ENCODE measurements at regions not wholly inside any gene's neighbourhood (a gene's known extent, or its start where the extent isn't known, plus 50 kb on each side); places are given as distances from the start of the nearest gene placed in this dataset.

DNA sequence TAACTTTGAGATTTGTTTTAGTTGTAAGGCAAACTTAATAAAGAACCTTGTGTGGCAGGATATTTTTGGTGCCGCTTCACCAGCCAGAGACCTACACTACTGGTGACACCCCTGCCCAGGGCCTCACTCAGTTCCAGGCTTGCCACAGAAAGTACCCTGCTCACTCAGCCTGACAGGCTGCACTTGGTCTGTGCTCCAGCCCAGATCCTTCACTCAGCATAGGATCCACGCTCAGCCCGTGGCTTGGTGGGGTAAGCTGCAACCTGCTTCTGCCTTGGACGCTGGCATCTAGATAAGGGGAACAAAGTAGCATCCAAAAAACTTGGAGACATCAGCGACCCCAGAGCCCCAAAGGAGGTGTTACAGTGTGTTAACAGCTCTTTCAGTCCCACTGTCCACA is 825.5 kb downstream of the EPHA3 start:
- TF ChIP-seq, protein P1, sequence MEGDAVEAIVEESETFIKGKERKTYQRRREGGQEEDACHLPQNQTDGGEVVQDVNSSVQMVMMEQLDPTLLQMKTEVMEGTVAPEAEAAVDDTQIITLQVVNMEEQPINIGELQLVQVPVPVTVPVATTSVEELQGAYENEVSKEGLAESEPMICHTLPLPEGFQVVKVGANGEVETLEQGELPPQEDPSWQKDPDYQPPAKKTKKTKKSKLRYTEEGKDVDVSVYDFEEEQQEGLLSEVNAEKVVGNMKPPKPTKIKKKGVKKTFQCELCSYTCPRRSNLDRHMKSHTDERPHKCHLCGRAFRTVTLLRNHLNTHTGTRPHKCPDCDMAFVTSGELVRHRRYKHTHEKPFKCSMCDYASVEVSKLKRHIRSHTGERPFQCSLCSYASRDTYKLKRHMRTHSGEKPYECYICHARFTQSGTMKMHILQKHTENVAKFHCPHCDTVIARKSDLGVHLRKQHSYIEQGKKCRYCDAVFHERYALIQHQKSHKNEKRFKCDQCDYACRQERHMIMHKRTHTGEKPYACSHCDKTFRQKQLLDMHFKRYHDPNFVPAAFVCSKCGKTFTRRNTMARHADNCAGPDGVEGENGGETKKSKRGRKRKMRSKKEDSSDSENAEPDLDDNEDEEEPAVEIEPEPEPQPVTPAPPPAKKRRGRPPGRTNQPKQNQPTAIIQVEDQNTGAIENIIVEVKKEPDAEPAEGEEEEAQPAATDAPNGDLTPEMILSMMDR (IDR thresholded peaks at IDR 0.05): no peak
- no peak for TF ChIP-seq POLR2A (IDR thresholded peaks at IDR 0.05)
